HG03139 (cell line): ENCODE measurements at regions not wholly inside any gene's neighbourhood (a gene's known extent, or its start where the extent isn't known, plus 50 kb on each side); places are given as distances from the start of the nearest gene placed in this dataset.

Experiments used
- ATAC-seq: cut with Tn5 transposase; IDR thresholded peaks from one replicate; pipeline ENCODE4 v1.9.1; 2021; ENCODE audit not compliant: unreplicated experiment

DNA sequence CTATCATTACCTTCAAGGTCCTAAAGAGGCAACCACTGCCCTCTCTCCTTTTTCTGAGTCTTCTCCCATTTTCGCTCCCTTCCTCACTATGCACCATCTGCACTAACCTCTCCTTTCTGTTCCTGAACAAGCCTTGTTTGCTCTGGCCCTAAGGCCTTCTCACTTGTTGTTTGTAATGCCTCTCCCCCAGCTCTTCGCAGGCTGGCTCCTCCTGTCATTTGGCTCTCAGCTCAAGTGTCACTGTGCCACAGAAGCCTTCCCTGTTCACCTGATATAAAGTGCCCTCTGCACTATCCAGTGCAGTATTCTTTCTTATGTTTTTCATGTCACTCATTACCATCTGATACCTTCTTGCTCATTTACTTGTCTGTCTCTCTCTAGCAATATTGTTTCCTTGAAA is 303.7 kb downstream of the KCNN2 start:
- no peak for ATAC-seq

DNA sequence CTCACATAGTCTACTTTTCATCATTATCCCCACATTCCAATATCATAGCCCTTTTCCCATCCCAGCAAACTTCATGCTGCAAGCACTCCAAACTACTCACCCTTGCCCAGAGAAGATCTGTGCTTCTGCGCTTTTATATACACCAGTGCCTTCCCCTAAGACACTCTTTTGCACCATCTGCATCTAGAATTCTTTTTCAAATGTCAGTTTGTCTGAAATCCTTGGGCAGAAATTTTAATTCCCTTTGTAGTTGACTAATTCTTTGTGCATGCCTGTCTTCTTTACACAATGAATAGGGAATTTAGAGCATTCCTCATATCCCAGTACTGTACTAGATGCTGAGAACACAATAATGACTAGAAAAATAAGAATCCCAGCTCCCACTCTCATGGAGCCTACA is 298.9 kb downstream of the KCNN2 start:
- no peak for ATAC-seq

GRCh38 chr5:114658194-114658593 is 296.3 kb downstream of the KCNN2 start:
- no peak for ATAC-seq

DNA sequence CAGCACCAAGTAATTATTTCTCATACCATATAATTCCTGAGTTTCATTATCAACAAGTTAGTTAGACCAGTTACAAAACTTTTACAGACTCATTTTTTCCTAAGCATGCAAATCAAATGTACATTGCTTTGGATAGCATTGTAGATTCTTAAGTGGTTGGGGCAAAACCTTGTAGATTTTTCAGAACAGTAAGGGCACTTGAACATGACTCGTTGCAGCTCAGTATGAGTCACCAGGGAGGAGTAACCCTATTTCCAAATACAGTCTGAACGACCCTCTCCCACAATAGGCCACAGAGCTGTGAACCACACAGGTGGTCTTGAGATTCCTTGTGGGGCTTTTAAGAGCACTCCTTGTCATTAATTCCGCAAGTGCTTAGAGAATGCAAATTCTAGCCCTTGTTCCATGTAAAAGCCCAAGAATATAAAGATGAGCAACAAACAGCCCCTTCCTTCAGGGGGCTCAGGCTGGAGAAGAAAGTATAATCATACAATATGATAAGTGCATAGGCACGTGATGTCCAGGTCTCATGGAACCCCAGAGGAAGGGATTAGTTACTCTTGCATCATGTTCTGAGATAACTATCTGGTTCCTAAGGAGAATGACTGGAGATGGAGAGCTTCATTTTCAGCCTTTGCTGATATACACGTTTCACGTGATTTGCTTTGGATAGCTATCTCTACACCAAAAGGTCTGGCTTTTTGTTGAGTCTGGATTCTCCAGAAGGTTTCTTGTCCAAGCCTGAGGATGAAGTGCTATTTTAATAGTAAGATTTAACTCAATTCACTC is 295.7 kb downstream of the KCNN2 start:
- no peak for ATAC-seq

- no peak for ATAC-seq
Observed at GRCh38 chr5:114649878-114650277, 288.0 kb downstream of the KCNN2 start.

DNA sequence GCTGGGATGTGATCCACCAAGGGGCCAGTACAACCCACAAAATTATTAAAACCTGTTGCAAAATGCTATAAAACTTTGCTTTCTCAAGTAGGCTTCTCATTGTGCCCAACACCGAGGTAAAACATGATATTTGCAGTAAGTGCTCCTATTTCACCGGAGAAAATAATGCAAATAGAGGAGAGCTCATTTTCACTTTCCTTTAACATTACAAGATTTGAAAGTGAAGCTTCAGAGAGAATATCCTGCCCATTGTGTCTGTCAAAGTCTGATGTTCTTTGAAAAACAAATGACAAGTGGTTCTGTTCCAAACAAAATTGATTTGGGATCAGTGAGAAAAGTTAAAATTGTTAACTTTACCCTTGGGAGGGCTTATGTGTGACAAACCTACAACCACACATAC is 287.1 kb downstream of the KCNN2 start:
- ATAC-seq = no peak

DNA sequence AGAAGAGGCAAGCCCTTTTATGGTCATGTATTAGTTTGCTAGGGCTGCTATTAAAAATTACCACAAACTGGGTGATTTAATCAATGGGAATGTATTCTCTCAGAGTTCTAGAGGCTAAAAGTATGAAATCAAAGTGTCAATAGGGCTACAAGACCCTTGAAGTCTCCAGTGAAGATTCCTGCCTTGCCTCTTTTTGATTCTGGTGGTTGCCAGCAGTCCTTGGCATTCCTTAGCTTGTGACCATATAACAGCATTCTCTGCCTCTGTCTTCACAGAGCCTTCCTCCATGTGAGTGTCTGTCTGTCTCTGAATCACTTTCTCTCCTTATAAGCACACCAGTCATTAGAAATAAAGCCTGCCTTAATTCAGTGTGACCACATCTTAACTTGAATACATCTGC is 282.7 kb downstream of the KCNN2 start:
- no peak for ATAC-seq

- no peak for ATAC-seq
Observed at GRCh38 chr5:114636271-114636670, 274.4 kb downstream of the KCNN2 start.

- no peak for ATAC-seq
Observed at GRCh38 chr5:114634967-114635901, 273.4 kb downstream of the KCNN2 start.

DNA sequence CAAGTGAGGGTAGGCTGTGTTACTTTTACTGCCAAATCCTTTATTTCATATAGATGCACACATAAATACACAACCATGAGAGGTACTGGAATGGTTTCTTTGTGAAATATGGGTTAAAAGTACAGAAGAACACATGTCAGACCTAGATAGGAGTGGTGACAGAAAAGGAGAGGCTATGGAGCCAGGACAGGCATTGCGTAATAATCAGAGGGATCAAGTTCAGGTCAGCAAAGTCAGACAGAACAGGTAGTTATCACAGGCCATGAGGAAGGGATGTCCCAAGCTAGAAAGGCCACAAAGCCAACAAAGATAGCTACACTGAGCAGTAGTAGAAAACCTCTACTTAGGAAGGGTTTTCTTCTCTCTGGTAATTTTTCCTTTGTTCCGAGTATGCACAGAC is 272.6 kb downstream of the KCNN2 start:
- no peak for ATAC-seq

GRCh38 chr5:114612406-114612805 is 250.5 kb downstream of the KCNN2 start:
- no peak for ATAC-seq

DNA sequence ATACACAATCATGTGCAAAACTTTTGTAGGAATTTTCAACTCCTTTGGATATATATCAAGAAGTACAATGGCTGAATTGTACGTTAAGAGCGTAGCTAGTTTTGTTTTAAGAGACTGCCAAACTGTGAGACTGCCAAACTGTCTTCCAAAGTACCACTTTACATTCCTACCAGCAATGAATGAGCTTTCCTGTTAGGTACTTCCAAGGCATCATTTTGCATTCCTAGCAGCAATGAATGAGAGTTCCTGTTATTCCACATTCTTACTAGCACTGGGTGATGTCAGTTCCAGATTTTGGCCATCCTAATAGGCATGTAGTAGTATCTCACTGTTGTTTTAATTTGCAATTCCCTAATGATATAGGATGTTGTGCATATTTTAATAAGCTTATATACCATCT is 219.3 kb downstream of the KCNN2 start:
- no peak for ATAC-seq

GRCh38 chr5:114565871-114566270 is 204.0 kb downstream of the KCNN2 start:
- no peak for ATAC-seq

DNA sequence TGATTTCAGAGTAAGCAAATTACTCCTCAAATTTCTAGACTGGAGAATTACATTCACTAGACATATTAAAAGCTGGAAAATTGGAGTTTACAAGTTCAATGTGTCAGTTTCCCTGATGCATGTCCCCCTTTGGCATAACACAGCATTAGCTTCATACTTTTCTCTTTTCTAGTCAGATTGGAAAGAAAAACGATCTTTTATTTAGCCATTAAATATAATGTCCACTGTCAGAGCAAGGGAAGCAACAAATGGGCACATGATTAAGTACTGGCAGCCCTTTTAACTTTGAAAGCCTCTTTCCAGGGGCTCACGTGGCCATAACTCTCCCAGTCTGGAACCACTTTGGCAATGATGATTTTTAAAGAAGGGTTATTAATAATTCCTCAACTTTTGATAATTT is 203.3 kb downstream of the KCNN2 start:
- ATAC-seq = no peak

DNA sequence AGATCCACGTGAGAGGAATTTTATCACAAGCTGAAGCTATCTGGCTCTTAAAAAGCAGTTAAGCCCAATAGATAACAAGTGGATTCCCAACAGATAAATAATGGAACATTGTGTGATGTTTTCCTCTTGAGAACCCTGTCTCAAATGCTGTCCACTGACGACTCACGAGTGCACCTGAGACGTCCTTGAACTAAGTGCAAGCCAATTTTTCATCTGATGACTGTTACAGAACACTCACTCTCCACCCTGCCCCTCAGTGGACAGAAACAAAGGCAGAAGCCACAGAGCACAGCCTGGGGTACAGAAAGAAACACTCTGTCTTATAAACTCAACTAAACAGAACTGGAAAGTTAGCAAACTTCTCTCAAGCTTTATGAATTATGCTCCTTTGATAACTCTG is 199.5 kb downstream of the KCNN2 start:
- no peak for ATAC-seq
